ENCODE measurements at regions not wholly inside any gene's neighbourhood (a gene's known extent, or its start where the extent isn't known, plus 50 kb on each side); places are given as distances from the start of the nearest gene placed in this dataset.

DNA sequence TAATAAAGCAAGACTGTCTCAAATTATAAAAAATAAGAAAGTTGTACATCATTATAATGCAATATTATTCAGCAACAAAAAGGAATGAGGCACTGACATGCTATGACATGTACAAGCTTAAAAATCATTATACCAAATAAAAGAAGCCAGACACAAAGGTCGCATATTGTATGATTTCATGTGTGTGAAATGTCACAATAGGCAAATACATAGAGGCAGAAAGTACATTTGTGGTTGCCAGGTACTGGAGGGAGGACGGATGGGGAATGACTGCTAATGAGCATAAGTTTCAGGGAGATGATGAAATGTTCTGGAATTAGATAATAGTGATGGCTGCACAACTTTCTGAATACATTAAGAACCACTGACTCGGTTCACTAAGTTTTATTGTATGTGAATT, 73.6 kb upstream of the NBPF3 start:
- H3K4me3 ChIP-seq (ENCODE audit: control extremely low read depth in 1 of 5, extremely low read depth in 1 of 5, insufficient read depth in 1 of 5, low read depth in 2 of 5, low read length in 4 of 5), result no peak overlapping the region
- WGBS (ENCODE audit: insufficient coverage), result 63% methylated on average over 2 of the region's 3 CpGs
- H3K4me1 ChIP-seq (ENCODE audit: control insufficient read depth in 2 of 2, insufficient read depth in 2 of 2, low read length in 2 of 2), result peaks cover 10 to 20% of the 10 kb centered on the region in 2 donors
- no peak overlapping the region for H3K27ac ChIP-seq (ENCODE audit: low read length in 2 of 2)
- H3K79me2 ChIP-seq (ENCODE audit: control insufficient read depth, insufficient read depth, low read length), result peaks cover 3% of the 10 kb centered on the region
- H3K9me3 ChIP-seq (ENCODE audit: control extremely low read depth in 1 of 3, control insufficient read depth in 2 of 3, insufficient read depth in 1 of 3, low read length in 2 of 3), result no peaks in the 10 kb centered on the region
- ChIA-PET POLR2A (interaction anchor here (0.6 kb wide), 1 partner anchor 21 kb away, joined by 5 read pairs; no protein-coding TSS in a partner anchor), CTCF (interaction anchor here (0.9 to 14.3 kb wide), 7 partner anchors 21 to 150 kb away, joined by 5 to 562 read pairs (median 95); no protein-coding TSS in a partner anchor)
- H3K9ac ChIP-seq (ENCODE audit: low read length), result no peak overlapping the region
- no peak overlapping the region for H3K4me3 Mint-ChIP-seq
- H3K27ac Mint-ChIP-seq, result no peak overlapping the region
- no peaks in the 10 kb centered on the region for H3K36me3 ChIP-seq (replicated peaks in 1 of 2; ENCODE audit: control extremely low read depth in 1 of 2, control insufficient read depth in 1 of 2, extremely low read depth in 1 of 2, insufficient read depth in 2 of 2, low read length in 1 of 2)
- no peak overlapping the region for H3K4me2 ChIP-seq (replicated peaks; ENCODE audit: low read depth, low read length, poor library complexity, severe bottlenecking)
- H2AFZ ChIP-seq (ENCODE audit: insufficient read depth, low read depth, low read length, poor library complexity, severe bottlenecking), result no peak overlapping the region
- H4K20me1 ChIP-seq (ENCODE audit: control insufficient read depth, insufficient read depth, low read length, poor library complexity, severe bottlenecking), result no peaks in the 10 kb centered on the region
- ATAC-seq (ENCODE audit: low read depth), result no peak
- DNase-seq, result no peak
- H3K27me3 Mint-ChIP-seq, result no peaks in the 10 kb centered on the region
- no peaks in the 10 kb centered on the region for H3K27me3 ChIP-seq (replicated peaks in 1 of 4; ENCODE audit: control extremely low read depth in 1 of 4, control insufficient read depth in 3 of 4, insufficient read depth in 4 of 4, low read length in 3 of 4)
- H3K4me1 Mint-ChIP-seq, result peaks cover 24% of the 10 kb centered on the region
- TF ChIP-seq, protein P1, sequence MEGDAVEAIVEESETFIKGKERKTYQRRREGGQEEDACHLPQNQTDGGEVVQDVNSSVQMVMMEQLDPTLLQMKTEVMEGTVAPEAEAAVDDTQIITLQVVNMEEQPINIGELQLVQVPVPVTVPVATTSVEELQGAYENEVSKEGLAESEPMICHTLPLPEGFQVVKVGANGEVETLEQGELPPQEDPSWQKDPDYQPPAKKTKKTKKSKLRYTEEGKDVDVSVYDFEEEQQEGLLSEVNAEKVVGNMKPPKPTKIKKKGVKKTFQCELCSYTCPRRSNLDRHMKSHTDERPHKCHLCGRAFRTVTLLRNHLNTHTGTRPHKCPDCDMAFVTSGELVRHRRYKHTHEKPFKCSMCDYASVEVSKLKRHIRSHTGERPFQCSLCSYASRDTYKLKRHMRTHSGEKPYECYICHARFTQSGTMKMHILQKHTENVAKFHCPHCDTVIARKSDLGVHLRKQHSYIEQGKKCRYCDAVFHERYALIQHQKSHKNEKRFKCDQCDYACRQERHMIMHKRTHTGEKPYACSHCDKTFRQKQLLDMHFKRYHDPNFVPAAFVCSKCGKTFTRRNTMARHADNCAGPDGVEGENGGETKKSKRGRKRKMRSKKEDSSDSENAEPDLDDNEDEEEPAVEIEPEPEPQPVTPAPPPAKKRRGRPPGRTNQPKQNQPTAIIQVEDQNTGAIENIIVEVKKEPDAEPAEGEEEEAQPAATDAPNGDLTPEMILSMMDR (IDR thresholded peaks at IDR 0.05), result no peak
- no peak for TF ChIP-seq EZH2 (IDR thresholded peaks at IDR 0.05; ENCODE audit: borderline replicate concordance, insufficient read depth, low read depth, low read length, poor library complexity, severe bottlenecking)
- intact Hi-C loops (cut with micrococcal nuclease), result loop anchor here (5.0 to 10.0 kb wide), 3 partner anchors 34 to 289 kb away; no protein-coding TSS in a partner anchor
- H3K9me3 Mint-ChIP-seq (ENCODE audit: insufficient read depth), result no peaks in the 10 kb centered on the region

DNA sequence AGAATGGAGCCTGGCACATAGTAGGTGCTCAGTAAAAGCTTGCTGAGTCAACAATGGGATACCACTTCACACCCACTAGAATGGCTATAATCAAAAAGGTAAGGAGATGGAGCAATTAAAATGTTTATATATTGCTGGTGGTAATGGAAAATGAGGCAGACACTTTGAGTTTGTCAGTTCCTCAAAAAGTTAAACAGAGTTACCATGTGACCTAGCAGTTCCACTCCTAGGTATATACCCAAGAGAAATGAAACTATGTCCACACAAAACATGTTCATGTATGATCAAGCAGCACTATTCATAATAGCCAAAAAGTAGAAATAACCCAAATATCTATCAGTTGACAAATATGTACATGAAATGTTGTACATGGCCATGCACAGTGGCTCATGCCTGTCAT, 74.8 kb upstream of the ECE1 start:
- peak; percentile 56 for DNase-seq
- Histone ChIP-seq H3K27ac (ENCODE audit: low read length in 2 of 2) (peak overlapping the region; percentile 32 to 44), H3K9me3 (ENCODE audit: control extremely low read depth in 1 of 3, control insufficient read depth in 2 of 3, insufficient read depth in 1 of 3, low read length in 2 of 3) (no peaks in the 10 kb centered on the region), H3K4me3 (ENCODE audit: control extremely low read depth in 1 of 5, extremely low read depth in 1 of 5, insufficient read depth in 1 of 5, low read depth in 2 of 5, low read length in 4 of 5) (peak overlapping the region in 1 of 5 experiments; percentile 29), H3K27me3 (replicated peaks in 1 of 4; ENCODE audit: control extremely low read depth in 1 of 4, control insufficient read depth in 3 of 4, insufficient read depth in 4 of 4, low read length in 3 of 4) (no peaks in the 10 kb centered on the region), H3K79me2 (ENCODE audit: control insufficient read depth, insufficient read depth, low read length) (peaks cover 3% of the 10 kb centered on the region), H3K4me2 (replicated peaks; ENCODE audit: low read depth, low read length, poor library complexity, severe bottlenecking) (peak overlapping the region; percentile 51), H3K9ac (ENCODE audit: low read length) (no peak overlapping the region), H3K36me3 (replicated peaks in 1 of 2; ENCODE audit: control extremely low read depth in 1 of 2, control insufficient read depth in 1 of 2, extremely low read depth in 1 of 2, insufficient read depth in 2 of 2, low read length in 1 of 2) (no peaks in the 10 kb centered on the region), H2AFZ (ENCODE audit: insufficient read depth, low read depth, low read length, poor library complexity, severe bottlenecking) (peak overlapping the region; percentile 60), H3K4me1 (ENCODE audit: control insufficient read depth in 2 of 2, insufficient read depth in 2 of 2, low read length in 2 of 2) (peaks cover 10 to 20% of the 10 kb centered on the region in 2 donors), H4K20me1 (ENCODE audit: control insufficient read depth, insufficient read depth, low read length, poor library complexity, severe bottlenecking) (no peaks in the 10 kb centered on the region)
- no peaks in the 10 kb centered on the region for H3K9me3 Mint-ChIP-seq (ENCODE audit: insufficient read depth)
- ChIA-PET POLR2A (no interaction called here), CTCF (interaction anchor here (1.1 to 14.3 kb wide), 12 partner anchors 20 to 183 kb away, joined by 3 to 562 read pairs (median 6); no protein-coding TSS in a partner anchor)
- no peak for TF ChIP-seq EZH2 (IDR thresholded peaks at IDR 0.05; ENCODE audit: borderline replicate concordance, insufficient read depth, low read depth, low read length, poor library complexity, severe bottlenecking)
- TF ChIP-seq, protein P1 (IDR thresholded peaks at IDR 0.05), result no peak
- peak overlapping the region; percentile 50 for H3K27ac Mint-ChIP-seq
- H3K4me1 Mint-ChIP-seq, result peaks cover 24% of the 10 kb centered on the region
- H3K4me3 Mint-ChIP-seq, result peak overlapping the region; percentile 20
- H3K27me3 Mint-ChIP-seq, result no peaks in the 10 kb centered on the region
- intact Hi-C loops (cut with micrococcal nuclease), result loop anchor here (1.0 to 10.0 kb wide), 4 partner anchors 33 to 290 kb away; no protein-coding TSS in a partner anchor
- peak; percentile 80 for ATAC-seq (ENCODE audit: low read depth)

All from B cell (primary cell).